WTC11 (cell line): ENCODE measurements at regions not wholly inside any gene's neighbourhood (a gene's known extent, or its start where the extent isn't known, plus 50 kb on each side); places are given as distances from the start of the nearest gene placed in this dataset.

Source experiments
- ATAC-seq: fragments of 200-7000 bp; cut with Tn5 transposase; 2 replicates; pipeline ENCODE4 v1.10.0; 2021; ENCODE audit warnings: mild to moderate bottlenecking, moderate library complexity
- CTCF ChIA-PET: fragments of 300-600 bp; sonication (Branson Sonifier 250); formaldehyde crosslinking; loops from one replicate; lab custom pipeline; 2021; ENCODE audit warnings: antibody characterized with exemption; lab: Charles Lee
- POLR2A ChIA-PET: fragments of 350-600 bp; sonication (Branson Sonifier 250); formaldehyde crosslinking; loops from one replicate; lab custom pipeline; 2021; ENCODE audit warnings: antibody characterized with exemption; lab: Charles Lee
- DNase-seq: peaks from one replicate; pipeline ENCODE4 v3.0.0; 2021; ENCODE audit warnings: low spot score
- H3K27ac Mint-ChIP-seq: 2 replicates; pipeline ENCODE4 v1.8.0; 2021; ENCODE audit warnings: mixed read lengths
- H3K27me3 Mint-ChIP-seq: 2 replicates; pipeline ENCODE4 v1.8.0; 2021; ENCODE audit warnings: low read depth, mild to moderate bottlenecking, moderate library complexity, mixed read lengths
- H3K36me3 Mint-ChIP-seq: 2 replicates; pipeline ENCODE4 v1.8.0; 2021; ENCODE audit warnings: mixed read lengths
- H3K4me1 Mint-ChIP-seq: 2 replicates; pipeline ENCODE4 v1.8.0; 2022; ENCODE audit warnings: mixed read lengths
- H3K4me3 Mint-ChIP-seq: 2 replicates; pipeline ENCODE4 v1.8.0; 2021; ENCODE audit warnings: mild to moderate bottlenecking, moderate library complexity, mixed read lengths
- H3K9me3 Mint-ChIP-seq: 2 replicates; pipeline ENCODE4 v1.8.0; 2021; ENCODE audit warnings: mixed read lengths
- CREM ChIP-seq: sonication (generic); formaldehyde crosslinking; IDR thresholded peaks from 2 replicates; pipeline ENCODE4 v1.8.1; 2022; ENCODE audit warnings: mild to moderate bottlenecking, missing genetic modification reagents, moderate library complexity
- EMX1 ChIP-seq: fragments of 250-450 bp; sonication (Bioruptor Pico); IDR thresholded peaks from 2 replicates; pipeline ENCODE4 v1.8.0; 2021; ENCODE audit warnings: mild to moderate bottlenecking
- ETV6 ChIP-seq: sonication (generic); formaldehyde crosslinking; IDR thresholded peaks from 2 replicates; pipeline ENCODE4 v1.8.1; 2022; ENCODE audit warnings: mild to moderate bottlenecking, missing genetic modification reagents
- FOXP1 ChIP-seq: sonication (generic); formaldehyde crosslinking; IDR thresholded peaks from 2 replicates; pipeline ENCODE4 v1.8.0; 2022; ENCODE audit warnings: missing genetic modification reagents, mild to moderate bottlenecking, moderate library complexity, borderline replicate concordance
- HMGA2 ChIP-seq: fragments of 250-450 bp; sonication (Bioruptor Pico); IDR thresholded peaks from 2 replicates; pipeline ENCODE4 v1.4.0; 2021; ENCODE audit warnings: mild to moderate bottlenecking, moderate library complexity
- JAZF1 ChIP-seq: fragments of 250-450 bp; sonication (Bioruptor Pico); IDR thresholded peaks from 2 replicates; pipeline ENCODE4 v1.9.0; 2021; ENCODE audit warnings: moderate library complexity, mild to moderate bottlenecking, inconsistent platforms
- JUN ChIP-seq: sonication (generic); formaldehyde crosslinking; IDR thresholded peaks from 2 replicates; pipeline ENCODE4 v1.8.0; 2023; ENCODE audit warnings: mild to moderate bottlenecking, missing genetic modification reagents
- MYBL2 ChIP-seq: sonication (generic); formaldehyde crosslinking; IDR thresholded peaks from 2 replicates; pipeline ENCODE4 v1.8.1; 2023; ENCODE audit warnings: mild to moderate bottlenecking, moderate library complexity, missing genetic modification reagents
- NR1H2 ChIP-seq: sonication (generic); formaldehyde crosslinking; IDR thresholded peaks from 2 replicates; pipeline ENCODE4 v1.9.0; 2021; ENCODE audit warnings: mild to moderate bottlenecking, moderate library complexity, missing genetic modification reagents
- RELA ChIP-seq: sonication (generic); formaldehyde crosslinking; IDR thresholded peaks from 2 replicates; pipeline ENCODE4 v1.8.1; 2022; ENCODE audit warnings: missing genetic modification reagents, mild to moderate bottlenecking, borderline replicate concordance
- ZBTB21 ChIP-seq: sonication (generic); formaldehyde crosslinking; IDR thresholded peaks from 2 replicates; pipeline ENCODE4 v1.8.1; 2023; ENCODE audit warnings: mild to moderate bottlenecking, missing genetic modification reagents, borderline replicate concordance
- ZNF219 ChIP-seq: sonication (generic); formaldehyde crosslinking; IDR thresholded peaks from 2 replicates; pipeline ENCODE4 v1.8.0; 2023; ENCODE audit warnings: missing genetic modification reagents, mild to moderate bottlenecking, borderline replicate concordance
- ZNF232 ChIP-seq: sonication (generic); formaldehyde crosslinking; IDR thresholded peaks from 2 replicates; pipeline ENCODE4 v1.8.0; 2022; ENCODE audit warnings: mild to moderate bottlenecking, missing genetic modification reagents
- ZNF263 ChIP-seq: sonication (generic); formaldehyde crosslinking; IDR thresholded peaks from 2 replicates; pipeline ENCODE4 v1.8.1; 2022; ENCODE audit warnings: low read depth, mild to moderate bottlenecking, moderate library complexity, missing genetic modification reagents
- ZNF317 ChIP-seq: sonication (generic); formaldehyde crosslinking; IDR thresholded peaks from 2 replicates; pipeline ENCODE4 v1.8.1; 2023; ENCODE audit warnings: low read depth, mild to moderate bottlenecking, moderate library complexity, missing genetic modification reagents, borderline replicate concordance
- TF ChIP-seq, protein P1 (sequence below): fragments of 250-450 bp; sonication (Bioruptor Pico); IDR thresholded peaks from 2 replicates; pipeline ENCODE4 v1.9.0; 2021; ENCODE audit warnings: mild to moderate bottlenecking, borderline replicate concordance
- TF ChIP-seq, protein P2 (sequence below): sonication (generic); formaldehyde crosslinking; IDR thresholded peaks from 2 replicates; pipeline ENCODE4 v1.8.0; 2022; ENCODE audit warnings: mild to moderate bottlenecking, missing genetic modification reagents
- TF ChIP-seq, protein P3 (sequence below): sonication (generic); formaldehyde crosslinking; IDR thresholded peaks from 2 replicates; pipeline ENCODE4 v1.8.1; 2023; ENCODE audit warnings: mild to moderate bottlenecking, missing genetic modification reagents, moderate library complexity
- TF ChIP-seq, protein P4 (sequence below): sonication (generic); formaldehyde crosslinking; conservative IDR thresholded peaks from 2 replicates; pipeline ENCODE4 v1.8.1; 2023; ENCODE audit warnings: mild to moderate bottlenecking, low read depth, missing genetic modification reagents, moderate library complexity
- TF ChIP-seq, protein P5 (sequence below): fragments of 200-600 bp; IDR thresholded peaks from 2 replicates; pipeline ENCODE4 v1.8.0; 2022; ENCODE audit warnings: antibody characterized with exemption
- TF ChIP-seq, protein P6 (sequence below): sonication (generic); formaldehyde crosslinking; IDR thresholded peaks from 2 replicates; pipeline ENCODE4 v1.8.0; 2022; ENCODE audit warnings: mild to moderate bottlenecking, missing genetic modification reagents
- TF ChIP-seq, protein P7 (sequence below): sonication (generic); formaldehyde crosslinking; IDR thresholded peaks from 2 replicates; pipeline ENCODE4 v1.8.0; 2022; ENCODE audit warnings: mild to moderate bottlenecking, missing genetic modification reagents
- TF ChIP-seq, protein P8 (sequence below): fragments of 250-450 bp; sonication (Bioruptor Pico); IDR thresholded peaks from 2 replicates; pipeline ENCODE4 v1.9.0; 2021; ENCODE audit warnings: mild to moderate bottlenecking

DNA sequence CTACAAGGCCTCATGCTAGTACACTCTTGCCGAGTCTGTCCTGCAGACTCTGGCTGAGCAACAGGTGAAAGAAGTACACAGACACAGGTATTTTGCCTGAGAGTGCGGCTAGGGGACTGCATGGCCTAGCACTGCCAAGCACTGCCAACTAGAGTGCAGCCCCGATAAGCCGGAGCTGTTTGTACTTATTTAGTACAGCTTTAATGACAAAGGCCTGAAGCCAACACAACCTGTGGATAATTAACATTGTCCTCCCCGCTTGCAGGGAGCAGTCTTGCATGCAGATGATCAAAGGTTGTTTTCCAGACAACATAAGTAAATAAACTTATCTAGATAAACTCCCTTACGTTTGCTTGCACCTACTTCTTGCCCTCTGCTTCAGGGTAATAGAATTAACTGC lies 63.7 kb upstream of the MMADHC start (continued):
- TF ChIP-seq, protein P1, sequence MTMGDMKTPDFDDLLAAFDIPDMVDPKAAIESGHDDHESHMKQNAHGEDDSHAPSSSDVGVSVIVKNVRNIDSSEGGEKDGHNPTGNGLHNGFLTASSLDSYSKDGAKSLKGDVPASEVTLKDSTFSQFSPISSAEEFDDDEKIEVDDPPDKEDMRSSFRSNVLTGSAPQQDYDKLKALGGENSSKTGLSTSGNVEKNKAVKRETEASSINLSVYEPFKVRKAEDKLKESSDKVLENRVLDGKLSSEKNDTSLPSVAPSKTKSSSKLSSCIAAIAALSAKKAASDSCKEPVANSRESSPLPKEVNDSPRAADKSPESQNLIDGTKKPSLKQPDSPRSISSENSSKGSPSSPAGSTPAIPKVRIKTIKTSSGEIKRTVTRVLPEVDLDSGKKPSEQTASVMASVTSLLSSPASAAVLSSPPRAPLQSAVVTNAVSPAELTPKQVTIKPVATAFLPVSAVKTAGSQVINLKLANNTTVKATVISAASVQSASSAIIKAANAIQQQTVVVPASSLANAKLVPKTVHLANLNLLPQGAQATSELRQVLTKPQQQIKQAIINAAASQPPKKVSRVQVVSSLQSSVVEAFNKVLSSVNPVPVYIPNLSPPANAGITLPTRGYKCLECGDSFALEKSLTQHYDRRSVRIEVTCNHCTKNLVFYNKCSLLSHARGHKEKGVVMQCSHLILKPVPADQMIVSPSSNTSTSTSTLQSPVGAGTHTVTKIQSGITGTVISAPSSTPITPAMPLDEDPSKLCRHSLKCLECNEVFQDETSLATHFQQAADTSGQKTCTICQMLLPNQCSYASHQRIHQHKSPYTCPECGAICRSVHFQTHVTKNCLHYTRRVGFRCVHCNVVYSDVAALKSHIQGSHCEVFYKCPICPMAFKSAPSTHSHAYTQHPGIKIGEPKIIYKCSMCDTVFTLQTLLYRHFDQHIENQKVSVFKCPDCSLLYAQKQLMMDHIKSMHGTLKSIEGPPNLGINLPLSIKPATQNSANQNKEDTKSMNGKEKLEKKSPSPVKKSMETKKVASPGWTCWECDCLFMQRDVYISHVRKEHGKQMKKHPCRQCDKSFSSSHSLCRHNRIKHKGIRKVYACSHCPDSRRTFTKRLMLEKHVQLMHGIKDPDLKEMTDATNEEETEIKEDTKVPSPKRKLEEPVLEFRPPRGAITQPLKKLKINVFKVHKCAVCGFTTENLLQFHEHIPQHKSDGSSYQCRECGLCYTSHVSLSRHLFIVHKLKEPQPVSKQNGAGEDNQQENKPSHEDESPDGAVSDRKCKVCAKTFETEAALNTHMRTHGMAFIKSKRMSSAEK (CRISPR knock-in tag), result no peak
- no peak for TF ChIP-seq JAZF1 (CRISPR knock-in tag)
- TF ChIP-seq CREM, result no peak
- TF ChIP-seq HMGA2 (CRISPR knock-in tag), result no peak
- TF ChIP-seq EMX1, result no peak

DNA sequence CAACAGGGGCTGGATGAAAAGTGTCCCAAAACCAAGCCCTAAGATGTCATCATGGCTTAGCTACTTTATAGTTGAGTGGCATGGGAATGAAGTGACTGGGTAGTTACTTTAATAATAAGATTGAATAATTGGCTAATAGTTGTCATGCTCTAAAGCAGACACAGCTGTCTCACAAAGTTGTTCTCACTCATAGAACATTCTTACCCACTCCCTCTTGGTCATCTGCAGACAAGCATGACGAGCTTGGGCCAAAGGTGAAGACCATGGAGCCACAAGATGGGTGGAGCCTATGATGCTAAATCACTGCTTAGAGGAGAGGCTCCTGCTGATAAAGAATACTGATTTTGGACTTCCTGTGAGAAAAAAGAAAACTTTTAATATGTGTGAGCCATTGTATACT lies 62.4 kb upstream of the MMADHC start:
- Mint-ChIP-seq H3K27me3 (no peaks in the 10 kb centered on the region), H3K9me3 (peaks cover 13% of the 10 kb centered on the region), H3K4me3 (no peak overlapping the region), H3K4me1 (peaks cover 4% of the 10 kb centered on the region; the same call in 1 of the 2 replicates), H3K27ac (no peak overlapping the region), H3K36me3 (0 out of 2 replicates have a peak, but pooled peaks cover 2% of the 10 kb centered on the region)
- ATAC-seq (no peak), DNase-seq (no peak)
- TF ChIP-seq ZNF263, result no peak
- TF ChIP-seq MYBL2 (CRISPR knock-in tag), result no peak
- TF ChIP-seq, protein P2, sequence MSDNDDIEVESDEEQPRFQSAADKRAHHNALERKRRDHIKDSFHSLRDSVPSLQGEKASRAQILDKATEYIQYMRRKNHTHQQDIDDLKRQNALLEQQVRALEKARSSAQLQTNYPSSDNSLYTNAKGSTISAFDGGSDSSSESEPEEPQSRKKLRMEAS (CRISPR knock-in tag), result no peak
- no peak for TF ChIP-seq ETV6
- TF ChIP-seq ZBTB21 (CRISPR knock-in tag), result no peak
- no peak for TF ChIP-seq ZNF219 (CRISPR knock-in tag)
- TF ChIP-seq RELA (CRISPR knock-in tag), result no peak
- TF ChIP-seq, protein P3, sequence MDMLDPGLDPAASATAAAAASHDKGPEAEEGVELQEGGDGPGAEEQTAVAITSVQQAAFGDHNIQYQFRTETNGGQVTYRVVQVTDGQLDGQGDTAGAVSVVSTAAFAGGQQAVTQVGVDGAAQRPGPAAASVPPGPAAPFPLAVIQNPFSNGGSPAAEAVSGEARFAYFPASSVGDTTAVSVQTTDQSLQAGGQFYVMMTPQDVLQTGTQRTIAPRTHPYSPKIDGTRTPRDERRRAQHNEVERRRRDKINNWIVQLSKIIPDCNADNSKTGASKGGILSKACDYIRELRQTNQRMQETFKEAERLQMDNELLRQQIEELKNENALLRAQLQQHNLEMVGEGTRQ (CRISPR knock-in tag), result no peak
- no peak for TF ChIP-seq NR1H2 (CRISPR knock-in tag)
- TF ChIP-seq ZNF232 (CRISPR knock-in tag), result no peak
- no peak for TF ChIP-seq ZNF317 (CRISPR knock-in tag)
- TF ChIP-seq, protein P4, sequence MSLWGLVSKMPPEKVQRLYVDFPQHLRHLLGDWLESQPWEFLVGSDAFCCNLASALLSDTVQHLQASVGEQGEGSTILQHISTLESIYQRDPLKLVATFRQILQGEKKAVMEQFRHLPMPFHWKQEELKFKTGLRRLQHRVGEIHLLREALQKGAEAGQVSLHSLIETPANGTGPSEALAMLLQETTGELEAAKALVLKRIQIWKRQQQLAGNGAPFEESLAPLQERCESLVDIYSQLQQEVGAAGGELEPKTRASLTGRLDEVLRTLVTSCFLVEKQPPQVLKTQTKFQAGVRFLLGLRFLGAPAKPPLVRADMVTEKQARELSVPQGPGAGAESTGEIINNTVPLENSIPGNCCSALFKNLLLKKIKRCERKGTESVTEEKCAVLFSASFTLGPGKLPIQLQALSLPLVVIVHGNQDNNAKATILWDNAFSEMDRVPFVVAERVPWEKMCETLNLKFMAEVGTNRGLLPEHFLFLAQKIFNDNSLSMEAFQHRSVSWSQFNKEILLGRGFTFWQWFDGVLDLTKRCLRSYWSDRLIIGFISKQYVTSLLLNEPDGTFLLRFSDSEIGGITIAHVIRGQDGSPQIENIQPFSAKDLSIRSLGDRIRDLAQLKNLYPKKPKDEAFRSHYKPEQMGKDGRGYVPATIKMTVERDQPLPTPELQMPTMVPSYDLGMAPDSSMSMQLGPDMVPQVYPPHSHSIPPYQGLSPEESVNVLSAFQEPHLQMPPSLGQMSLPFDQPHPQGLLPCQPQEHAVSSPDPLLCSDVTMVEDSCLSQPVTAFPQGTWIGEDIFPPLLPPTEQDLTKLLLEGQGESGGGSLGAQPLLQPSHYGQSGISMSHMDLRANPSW, result no peak
- no peak for TF ChIP-seq JUN (CRISPR knock-in tag)
- TF ChIP-seq, protein P5, sequence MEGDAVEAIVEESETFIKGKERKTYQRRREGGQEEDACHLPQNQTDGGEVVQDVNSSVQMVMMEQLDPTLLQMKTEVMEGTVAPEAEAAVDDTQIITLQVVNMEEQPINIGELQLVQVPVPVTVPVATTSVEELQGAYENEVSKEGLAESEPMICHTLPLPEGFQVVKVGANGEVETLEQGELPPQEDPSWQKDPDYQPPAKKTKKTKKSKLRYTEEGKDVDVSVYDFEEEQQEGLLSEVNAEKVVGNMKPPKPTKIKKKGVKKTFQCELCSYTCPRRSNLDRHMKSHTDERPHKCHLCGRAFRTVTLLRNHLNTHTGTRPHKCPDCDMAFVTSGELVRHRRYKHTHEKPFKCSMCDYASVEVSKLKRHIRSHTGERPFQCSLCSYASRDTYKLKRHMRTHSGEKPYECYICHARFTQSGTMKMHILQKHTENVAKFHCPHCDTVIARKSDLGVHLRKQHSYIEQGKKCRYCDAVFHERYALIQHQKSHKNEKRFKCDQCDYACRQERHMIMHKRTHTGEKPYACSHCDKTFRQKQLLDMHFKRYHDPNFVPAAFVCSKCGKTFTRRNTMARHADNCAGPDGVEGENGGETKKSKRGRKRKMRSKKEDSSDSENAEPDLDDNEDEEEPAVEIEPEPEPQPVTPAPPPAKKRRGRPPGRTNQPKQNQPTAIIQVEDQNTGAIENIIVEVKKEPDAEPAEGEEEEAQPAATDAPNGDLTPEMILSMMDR, result no peak
- TF ChIP-seq, protein P6, sequence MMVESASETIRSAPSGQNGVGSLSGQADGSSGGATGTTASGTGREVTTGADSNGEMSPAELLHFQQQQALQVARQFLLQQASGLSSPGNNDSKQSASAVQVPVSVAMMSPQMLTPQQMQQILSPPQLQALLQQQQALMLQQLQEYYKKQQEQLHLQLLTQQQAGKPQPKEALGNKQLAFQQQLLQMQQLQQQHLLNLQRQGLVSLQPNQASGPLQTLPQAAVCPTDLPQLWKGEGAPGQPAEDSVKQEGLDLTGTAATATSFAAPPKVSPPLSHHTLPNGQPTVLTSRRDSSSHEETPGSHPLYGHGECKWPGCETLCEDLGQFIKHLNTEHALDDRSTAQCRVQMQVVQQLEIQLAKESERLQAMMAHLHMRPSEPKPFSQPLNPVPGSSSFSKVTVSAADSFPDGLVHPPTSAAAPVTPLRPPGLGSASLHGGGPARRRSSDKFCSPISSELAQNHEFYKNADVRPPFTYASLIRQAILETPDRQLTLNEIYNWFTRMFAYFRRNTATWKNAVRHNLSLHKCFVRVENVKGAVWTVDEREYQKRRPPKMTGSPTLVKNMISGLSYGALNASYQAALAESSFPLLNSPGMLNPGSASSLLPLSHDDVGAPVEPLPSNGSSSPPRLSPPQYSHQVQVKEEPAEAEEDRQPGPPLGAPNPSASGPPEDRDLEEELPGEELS, result no peak
- TF ChIP-seq, protein P7, sequence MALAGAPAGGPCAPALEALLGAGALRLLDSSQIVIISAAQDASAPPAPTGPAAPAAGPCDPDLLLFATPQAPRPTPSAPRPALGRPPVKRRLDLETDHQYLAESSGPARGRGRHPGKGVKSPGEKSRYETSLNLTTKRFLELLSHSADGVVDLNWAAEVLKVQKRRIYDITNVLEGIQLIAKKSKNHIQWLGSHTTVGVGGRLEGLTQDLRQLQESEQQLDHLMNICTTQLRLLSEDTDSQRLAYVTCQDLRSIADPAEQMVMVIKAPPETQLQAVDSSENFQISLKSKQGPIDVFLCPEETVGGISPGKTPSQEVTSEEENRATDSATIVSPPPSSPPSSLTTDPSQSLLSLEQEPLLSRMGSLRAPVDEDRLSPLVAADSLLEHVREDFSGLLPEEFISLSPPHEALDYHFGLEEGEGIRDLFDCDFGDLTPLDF (CRISPR knock-in tag), result no peak
- TF ChIP-seq, protein P8, sequence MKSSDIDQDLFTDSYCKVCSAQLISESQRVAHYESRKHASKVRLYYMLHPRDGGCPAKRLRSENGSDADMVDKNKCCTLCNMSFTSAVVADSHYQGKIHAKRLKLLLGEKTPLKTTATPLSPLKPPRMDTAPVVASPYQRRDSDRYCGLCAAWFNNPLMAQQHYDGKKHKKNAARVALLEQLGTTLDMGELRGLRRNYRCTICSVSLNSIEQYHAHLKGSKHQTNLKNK (CRISPR knock-in tag), result no peak
- no peak for TF ChIP-seq HMGA2 (CRISPR knock-in tag)
- TF ChIP-seq FOXP1, result no peak
- CTCF ChIA-PET, result no interaction called here
- POLR2A ChIA-PET, result no interaction called here
